ENCODE measurements at regions not wholly inside any gene's neighbourhood (a gene's known extent, or its start where the extent isn't known, plus 50 kb on each side); places are given as distances from the start of the nearest gene placed in this dataset.

DNA sequence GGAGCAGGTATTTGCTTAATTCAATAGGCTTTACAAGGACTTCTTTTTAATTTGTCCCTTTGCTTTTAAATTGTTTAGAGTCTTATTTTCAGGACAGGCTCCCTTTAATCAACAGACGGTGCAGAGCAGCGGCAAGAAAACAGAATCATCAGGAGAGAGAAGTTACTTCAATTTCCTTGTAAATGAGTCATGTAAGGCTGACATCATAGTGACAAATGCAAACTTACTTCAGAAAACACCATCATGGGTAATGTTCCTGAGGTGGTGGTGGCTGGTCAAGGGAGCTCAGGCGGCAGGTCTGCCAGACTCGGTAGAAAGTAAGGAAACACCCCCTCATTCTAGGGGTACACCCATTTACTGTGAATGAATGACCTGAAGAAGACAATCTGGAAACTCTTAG is 395.1 kb downstream of the FBXO15 start:
- no peak overlapping the region for H3K4me3 ChIP-seq (ENCODE audit: low read depth, low read length, poor library complexity, severe bottlenecking)
- H3K36me3 ChIP-seq (ENCODE audit: insufficient read depth, low read length, poor library complexity, severe bottlenecking): no peaks in the 10 kb centered on the region
- H3K27me3 ChIP-seq (replicated peaks; ENCODE audit: insufficient read depth, low read depth, low read length, poor library complexity): no peaks in the 10 kb centered on the region
- DNase-seq (ENCODE audit: low spot score): no peak
- CTCF ChIA-PET: no interaction called here
- H3K27ac ChIP-seq (ENCODE audit: low read depth, low read length, poor library complexity, severe bottlenecking): no peak overlapping the region
- POLR2A ChIA-PET (ENCODE audit: low non-redundant PET): no interaction called here
- H3K9me3 ChIP-seq (ENCODE audit: low read depth, low read length, poor library complexity, severe bottlenecking): no peaks in the 10 kb centered on the region
- intact Hi-C loops (cut with micrococcal nuclease; ENCODE audit: unreplicated experiment): no loop called here
- no peaks in the 10 kb centered on the region for H3K4me1 ChIP-seq (ENCODE audit: insufficient read depth, low read length, poor library complexity, severe bottlenecking)
- no peak for TF ChIP-seq EZH2 (IDR thresholded peaks at IDR 0.05; ENCODE audit: borderline replicate concordance, low read depth, low read length, poor library complexity, severe bottlenecking)
- TF ChIP-seq, protein P1, sequence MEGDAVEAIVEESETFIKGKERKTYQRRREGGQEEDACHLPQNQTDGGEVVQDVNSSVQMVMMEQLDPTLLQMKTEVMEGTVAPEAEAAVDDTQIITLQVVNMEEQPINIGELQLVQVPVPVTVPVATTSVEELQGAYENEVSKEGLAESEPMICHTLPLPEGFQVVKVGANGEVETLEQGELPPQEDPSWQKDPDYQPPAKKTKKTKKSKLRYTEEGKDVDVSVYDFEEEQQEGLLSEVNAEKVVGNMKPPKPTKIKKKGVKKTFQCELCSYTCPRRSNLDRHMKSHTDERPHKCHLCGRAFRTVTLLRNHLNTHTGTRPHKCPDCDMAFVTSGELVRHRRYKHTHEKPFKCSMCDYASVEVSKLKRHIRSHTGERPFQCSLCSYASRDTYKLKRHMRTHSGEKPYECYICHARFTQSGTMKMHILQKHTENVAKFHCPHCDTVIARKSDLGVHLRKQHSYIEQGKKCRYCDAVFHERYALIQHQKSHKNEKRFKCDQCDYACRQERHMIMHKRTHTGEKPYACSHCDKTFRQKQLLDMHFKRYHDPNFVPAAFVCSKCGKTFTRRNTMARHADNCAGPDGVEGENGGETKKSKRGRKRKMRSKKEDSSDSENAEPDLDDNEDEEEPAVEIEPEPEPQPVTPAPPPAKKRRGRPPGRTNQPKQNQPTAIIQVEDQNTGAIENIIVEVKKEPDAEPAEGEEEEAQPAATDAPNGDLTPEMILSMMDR (conservative IDR thresholded peaks at IDR 0.05; ENCODE audit: low read depth, low read length): no peak
- BruUV-seq (replicated peaks): no TSS peak

DNA sequence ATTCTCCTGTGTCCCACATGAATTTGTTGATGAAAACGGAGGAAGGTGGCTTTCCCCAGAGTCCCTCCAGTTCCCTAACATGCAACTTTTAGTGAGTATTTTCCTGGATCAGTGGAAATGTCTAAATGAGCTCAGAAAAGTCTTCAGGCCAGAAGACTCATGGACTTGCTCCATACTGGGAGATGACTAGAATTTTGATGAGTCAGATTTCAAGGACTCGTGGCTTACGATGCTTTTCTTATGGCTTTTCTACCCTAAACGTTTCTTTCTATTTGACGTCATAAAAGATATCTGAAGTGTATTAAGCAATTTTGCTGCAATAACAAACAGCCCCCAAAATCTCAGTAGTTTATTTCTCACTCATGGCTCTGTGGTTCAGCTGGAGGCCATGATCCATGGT is 397.6 kb downstream of the FBXO15 start:
- TF ChIP-seq, protein P1 (conservative IDR thresholded peaks at IDR 0.05; ENCODE audit: low read depth, low read length): no peak
- no peak for TF ChIP-seq EZH2 (IDR thresholded peaks at IDR 0.05; ENCODE audit: borderline replicate concordance, low read depth, low read length, poor library complexity, severe bottlenecking)
- no peaks in the 10 kb centered on the region for H3K36me3 ChIP-seq (ENCODE audit: insufficient read depth, low read length, poor library complexity, severe bottlenecking)
- BruUV-seq (replicated peaks): no TSS peak
- H3K27ac ChIP-seq (ENCODE audit: low read depth, low read length, poor library complexity, severe bottlenecking): no peak overlapping the region
- no peaks in the 10 kb centered on the region for H3K4me1 ChIP-seq (ENCODE audit: insufficient read depth, low read length, poor library complexity, severe bottlenecking)
- no peak for DNase-seq (ENCODE audit: low spot score)
- no peak overlapping the region for H3K4me3 ChIP-seq (ENCODE audit: low read depth, low read length, poor library complexity, severe bottlenecking)
- H3K9me3 ChIP-seq (ENCODE audit: low read depth, low read length, poor library complexity, severe bottlenecking): no peaks in the 10 kb centered on the region
- intact Hi-C loops (cut with micrococcal nuclease; ENCODE audit: unreplicated experiment): no loop called here
- no peaks in the 10 kb centered on the region for H3K27me3 ChIP-seq (replicated peaks; ENCODE audit: insufficient read depth, low read depth, low read length, poor library complexity)
- POLR2A ChIA-PET (ENCODE audit: low non-redundant PET): no interaction called here
- CTCF ChIA-PET: no interaction called here

DNA sequence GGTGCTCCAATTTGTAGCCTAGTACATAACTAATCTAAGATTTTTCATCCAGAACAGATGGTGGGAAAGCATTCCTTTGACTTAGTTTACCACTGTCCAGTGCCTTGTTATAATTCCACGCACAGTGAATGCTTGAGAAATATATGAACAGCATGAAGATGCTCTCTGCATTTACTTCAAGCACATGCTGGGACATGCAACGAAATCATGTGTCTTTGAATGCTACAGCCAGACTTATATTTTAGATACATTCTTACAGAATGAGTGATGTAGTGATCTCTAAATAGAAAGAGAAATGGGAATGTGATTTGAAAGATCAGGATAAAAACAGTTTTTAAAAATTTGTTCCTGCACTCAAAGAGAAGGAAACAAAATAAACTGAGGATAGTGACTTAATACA is 398.3 kb downstream of the FBXO15 start:
- CTCF ChIA-PET: no interaction called here
- intact Hi-C loops (cut with micrococcal nuclease; ENCODE audit: unreplicated experiment): no loop called here
- no peaks in the 10 kb centered on the region for H3K9me3 ChIP-seq (ENCODE audit: low read depth, low read length, poor library complexity, severe bottlenecking)
- POLR2A ChIA-PET (ENCODE audit: low non-redundant PET): no interaction called here
- H3K4me1 ChIP-seq (ENCODE audit: insufficient read depth, low read length, poor library complexity, severe bottlenecking): no peaks in the 10 kb centered on the region
- no peaks in the 10 kb centered on the region for H3K36me3 ChIP-seq (ENCODE audit: insufficient read depth, low read length, poor library complexity, severe bottlenecking)
- H3K4me3 ChIP-seq (ENCODE audit: low read depth, low read length, poor library complexity, severe bottlenecking): no peak overlapping the region
- no peaks in the 10 kb centered on the region for H3K27me3 ChIP-seq (replicated peaks; ENCODE audit: insufficient read depth, low read depth, low read length, poor library complexity)
- no peak for DNase-seq (ENCODE audit: low spot score)
- TF ChIP-seq EZH2 (IDR thresholded peaks at IDR 0.05; ENCODE audit: borderline replicate concordance, low read depth, low read length, poor library complexity, severe bottlenecking): no peak
- TF ChIP-seq, protein P1 (conservative IDR thresholded peaks at IDR 0.05; ENCODE audit: low read depth, low read length): no peak
- H3K27ac ChIP-seq (ENCODE audit: low read depth, low read length, poor library complexity, severe bottlenecking): no peak overlapping the region
- no TSS peak for BruUV-seq (replicated peaks)

Measured in A673 (cell line).